ENCODE measurements at regions not wholly inside any gene's neighbourhood (a gene's known extent, or its start where the extent isn't known, plus 50 kb on each side); places are given as distances from the start of the nearest gene placed in this dataset.
"Not testable (repeated sequence)": the region's sequence is repeated elsewhere in the genome, so short reads cannot be mapped to it uniquely, and the experiment has no call there.

GRCh38 chr10:120183546-120183945 lies 273.5 kb upstream of the PLPP4 start:
- no peak overlapping the region for H3K4me3 ChIP-seq (ENCODE audit: low read length)
- H3K27ac ChIP-seq (ENCODE audit: low read length): no peak overlapping the region
- no peaks in the 10 kb centered on the region for H3K79me2 ChIP-seq (ENCODE audit: low read length)

DNA sequence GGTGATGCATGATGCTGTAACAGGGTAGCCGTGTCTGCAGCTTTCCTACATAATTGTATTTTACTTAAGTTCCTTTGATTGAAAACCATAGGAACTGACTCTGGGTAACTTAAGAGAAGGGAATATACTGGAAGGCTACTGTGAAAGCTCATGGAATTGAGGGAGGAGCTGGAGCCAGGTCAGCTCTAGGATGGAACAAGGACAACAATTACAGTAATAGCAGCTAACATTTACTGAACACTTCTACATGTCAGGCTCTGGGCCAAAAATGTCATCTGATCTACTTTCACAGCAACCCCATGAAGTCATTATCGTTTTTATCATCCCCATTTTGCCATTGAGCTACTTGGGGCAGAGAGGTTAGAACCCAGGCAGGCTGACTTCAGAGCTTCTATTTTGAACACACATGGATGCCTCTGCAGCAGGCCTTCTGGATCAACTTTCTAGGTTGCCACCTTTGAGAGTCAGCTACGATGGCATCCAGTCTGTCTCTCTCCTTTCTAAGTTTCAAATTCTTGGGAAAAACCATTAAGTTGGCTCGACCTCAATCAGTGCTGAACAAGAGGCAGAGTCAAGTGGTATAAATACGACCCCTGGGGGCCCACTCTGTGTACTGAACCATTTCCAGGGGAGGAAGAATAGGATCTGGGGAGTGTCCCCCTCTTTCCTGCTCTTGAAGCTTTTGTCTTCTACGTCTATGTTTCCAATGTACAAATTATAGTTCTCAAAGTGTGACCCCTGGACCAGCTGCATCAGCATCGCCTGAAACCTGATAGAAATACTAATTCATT lies 272.3 kb upstream of the PLPP4 start:
- Histone ChIP-seq H3K9ac (ENCODE audit: low read length) (no peak overlapping the region), H3K79me2 (ENCODE audit: low read length) (no peaks in the 10 kb centered on the region), H3K4me2 (ENCODE audit: low read depth, low read length) (no peak overlapping the region), H3K36me3 (replicated peaks; ENCODE audit: insufficient read depth, low read length) (no peaks in the 10 kb centered on the region), H3F3A (ENCODE audit: insufficient read depth, low read length) (no peaks in the 10 kb centered on the region), H2AFZ (ENCODE audit: low read length) (no peak overlapping the region), H3K4me3 (ENCODE audit: low read length) (no peak overlapping the region), H3K9me2 (replicated peaks; ENCODE audit: insufficient read depth, low read length) (no peaks in the 10 kb centered on the region), H3K27me3 (replicated peaks; ENCODE audit: insufficient read depth, low read length) (no peaks in the 10 kb centered on the region), H3K4me1 (ENCODE audit: low read length) (no peaks in the 10 kb centered on the region), H4K20me1 (ENCODE audit: insufficient read depth, low read length) (no peaks in the 10 kb centered on the region), H3K9me3 (replicated peaks; ENCODE audit: insufficient read depth, low read length) (no peaks in the 10 kb centered on the region), H3K27ac (ENCODE audit: low read length) (no peak overlapping the region)
- no peak for DNase-seq
- TF ChIP-seq, protein P1, sequence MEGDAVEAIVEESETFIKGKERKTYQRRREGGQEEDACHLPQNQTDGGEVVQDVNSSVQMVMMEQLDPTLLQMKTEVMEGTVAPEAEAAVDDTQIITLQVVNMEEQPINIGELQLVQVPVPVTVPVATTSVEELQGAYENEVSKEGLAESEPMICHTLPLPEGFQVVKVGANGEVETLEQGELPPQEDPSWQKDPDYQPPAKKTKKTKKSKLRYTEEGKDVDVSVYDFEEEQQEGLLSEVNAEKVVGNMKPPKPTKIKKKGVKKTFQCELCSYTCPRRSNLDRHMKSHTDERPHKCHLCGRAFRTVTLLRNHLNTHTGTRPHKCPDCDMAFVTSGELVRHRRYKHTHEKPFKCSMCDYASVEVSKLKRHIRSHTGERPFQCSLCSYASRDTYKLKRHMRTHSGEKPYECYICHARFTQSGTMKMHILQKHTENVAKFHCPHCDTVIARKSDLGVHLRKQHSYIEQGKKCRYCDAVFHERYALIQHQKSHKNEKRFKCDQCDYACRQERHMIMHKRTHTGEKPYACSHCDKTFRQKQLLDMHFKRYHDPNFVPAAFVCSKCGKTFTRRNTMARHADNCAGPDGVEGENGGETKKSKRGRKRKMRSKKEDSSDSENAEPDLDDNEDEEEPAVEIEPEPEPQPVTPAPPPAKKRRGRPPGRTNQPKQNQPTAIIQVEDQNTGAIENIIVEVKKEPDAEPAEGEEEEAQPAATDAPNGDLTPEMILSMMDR (IDR thresholded peaks at IDR 0.05; ENCODE audit: low read length): no peak
- TF ChIP-seq EZH2 (optimal IDR thresholded peaks at IDR 0.05; ENCODE audit: low read depth, low read length): no peak
- no peak for TF ChIP-seq EZH2phosphoT487 (IDR thresholded peaks at IDR 0.05; ENCODE audit: low read length)

More at GRCh38 chr10:120183546-120183945, 273.5 kb upstream of the PLPP4 start:
- H3K9me2 ChIP-seq (replicated peaks; ENCODE audit: insufficient read depth, low read length): no peaks in the 10 kb centered on the region
- DNase-seq: no peak
- no peak overlapping the region for H3K4me2 ChIP-seq (ENCODE audit: low read depth, low read length)
- no peaks in the 10 kb centered on the region for H3K9me3 ChIP-seq (replicated peaks; ENCODE audit: insufficient read depth, low read length)
- no peak overlapping the region for H2AFZ ChIP-seq (ENCODE audit: low read length)
- TF ChIP-seq EZH2 (optimal IDR thresholded peaks at IDR 0.05; ENCODE audit: low read depth, low read length) (no peak), EZH2phosphoT487 (IDR thresholded peaks at IDR 0.05; ENCODE audit: low read length) (no peak)
- TF ChIP-seq, protein P1 (IDR thresholded peaks at IDR 0.05; ENCODE audit: low read length): no peak
- H3K36me3 ChIP-seq (replicated peaks; ENCODE audit: insufficient read depth, low read length): no peaks in the 10 kb centered on the region
- no peaks in the 10 kb centered on the region for H3K27me3 ChIP-seq (replicated peaks; ENCODE audit: insufficient read depth, low read length)
- H3K4me1 ChIP-seq (ENCODE audit: low read length): no peaks in the 10 kb centered on the region
- no peak overlapping the region for H3K9ac ChIP-seq (ENCODE audit: low read length)
- no peaks in the 10 kb centered on the region for H3F3A ChIP-seq (ENCODE audit: insufficient read depth, low read length)
- no peaks in the 10 kb centered on the region for H4K20me1 ChIP-seq (ENCODE audit: insufficient read depth, low read length)

- DNase-seq: no peak
- no peaks in the 10 kb centered on the region for H3K4me1 ChIP-seq (ENCODE audit: low read length)
- no peaks in the 10 kb centered on the region for H3K79me2 ChIP-seq (ENCODE audit: low read length)
- H2AFZ ChIP-seq (ENCODE audit: low read length): no peak overlapping the region
- no peaks in the 10 kb centered on the region for H3K9me2 ChIP-seq (replicated peaks; ENCODE audit: insufficient read depth, low read length)
- H3K27me3 ChIP-seq (replicated peaks; ENCODE audit: insufficient read depth, low read length): no peaks in the 10 kb centered on the region
- no peak overlapping the region for H3K4me3 ChIP-seq (ENCODE audit: low read length)
- no peaks in the 10 kb centered on the region for H3F3A ChIP-seq (ENCODE audit: insufficient read depth, low read length)
- H3K27ac ChIP-seq (ENCODE audit: low read length): no peak overlapping the region
- no peak for TF ChIP-seq EZH2phosphoT487 (IDR thresholded peaks at IDR 0.05; ENCODE audit: low read length)
- TF ChIP-seq, protein P1 (IDR thresholded peaks at IDR 0.05; ENCODE audit: low read length): no peak
- TF ChIP-seq EZH2 (optimal IDR thresholded peaks at IDR 0.05; ENCODE audit: low read depth, low read length): no peak
- H3K9ac ChIP-seq (ENCODE audit: low read length): no peak overlapping the region
- no peaks in the 10 kb centered on the region for H3K36me3 ChIP-seq (replicated peaks; ENCODE audit: insufficient read depth, low read length)
- no peak overlapping the region for H3K4me2 ChIP-seq (ENCODE audit: low read depth, low read length)
- no peaks in the 10 kb centered on the region for H4K20me1 ChIP-seq (ENCODE audit: insufficient read depth, low read length)
- no peaks in the 10 kb centered on the region for H3K9me3 ChIP-seq (replicated peaks; ENCODE audit: insufficient read depth, low read length)
Measured at GRCh38 chr10:120186506-120186905, 270.5 kb upstream of the PLPP4 start.

GRCh38 chr10:120187168-120187567 lies 269.9 kb upstream of the PLPP4 start:
- not testable (repeated sequence) for H3K4me2 ChIP-seq (ENCODE audit: low read depth, low read length); H3K4me1 ChIP-seq (ENCODE audit: low read length); H3F3A ChIP-seq (ENCODE audit: insufficient read depth, low read length); DNase-seq; H3K4me3 ChIP-seq (ENCODE audit: low read length); H3K9me2 ChIP-seq (replicated peaks; ENCODE audit: insufficient read depth, low read length); H3K36me3 ChIP-seq (replicated peaks; ENCODE audit: insufficient read depth, low read length); H3K9me3 ChIP-seq (replicated peaks; ENCODE audit: insufficient read depth, low read length); H2AFZ ChIP-seq (ENCODE audit: low read length); H3K27me3 ChIP-seq (replicated peaks; ENCODE audit: insufficient read depth, low read length); H4K20me1 ChIP-seq (ENCODE audit: insufficient read depth, low read length); H3K27ac ChIP-seq (ENCODE audit: low read length); H3K9ac ChIP-seq (ENCODE audit: low read length); H3K79me2 ChIP-seq (ENCODE audit: low read length)
